SK-N-SH treated with all-trans-retinoic acid at 6 μM for 48 hours (cell line): ENCODE measurements at regions not wholly inside any gene's neighbourhood (a gene's known extent, or its start where the extent isn't known, plus 50 kb on each side); places are given as distances from the start of the nearest gene placed in this dataset.

Source experiments
- ARNTL ChIP-seq: fragments of 450-650 bp; formaldehyde crosslinking; IDR thresholded peaks from 2 replicates; pipeline ENCODE4 v1.5.0; 2020; ENCODE audit warnings: low read depth, mild to moderate bottlenecking, moderate library complexity, borderline replicate concordance
- BACH2 ChIP-seq: fragments of 250-450 bp; sonication (Bioruptor Pico); IDR thresholded peaks from 2 replicates; pipeline ENCODE4 v1.9.0; 2021; ENCODE audit warnings: mild to moderate bottlenecking, borderline replicate concordance
- CREB5 ChIP-seq: fragments of 250-450 bp; sonication (Bioruptor Pico); IDR thresholded peaks from 2 replicates; pipeline ENCODE4 v1.5.1; 2020; ENCODE audit warnings: low read depth, mild to moderate bottlenecking, moderate library complexity
- ESRRG ChIP-seq: fragments of 250-450 bp; sonication (Bioruptor Pico); IDR thresholded peaks from 2 replicates; pipeline ENCODE4 v1.6.1; 2021; ENCODE audit warnings: mild to moderate bottlenecking
- ISL1 ChIP-seq: fragments of 250-450 bp; sonication (Bioruptor Pico); IDR thresholded peaks from 2 replicates; pipeline ENCODE4 v2.1.2; 2022; ENCODE audit warnings: mild to moderate bottlenecking, moderate library complexity
- OSR1 ChIP-seq: fragments of 250-450 bp; sonication (Bioruptor Pico); IDR thresholded peaks from 2 replicates; pipeline ENCODE4 v1.8.0; 2022; ENCODE audit warnings: moderate library complexity, mild to moderate bottlenecking, inconsistent platforms
- PATZ1 ChIP-seq: fragments of 250-450 bp; sonication (Bioruptor Pico); IDR thresholded peaks from 2 replicates; pipeline ENCODE4 v1.8.0; 2020; ENCODE audit warnings: mild to moderate bottlenecking, moderate library complexity, borderline replicate concordance
- POU6F1 ChIP-seq: fragments of 250-450 bp; sonication (Bioruptor Pico); IDR thresholded peaks from 2 replicates; pipeline ENCODE4 v1.8.0; 2021; ENCODE audit warnings: low read depth, mild to moderate bottlenecking, moderate library complexity, borderline replicate concordance
- RARB ChIP-seq: fragments of 250-450 bp; sonication (Bioruptor Pico); IDR thresholded peaks from 2 replicates; pipeline ENCODE4 v1.8.0; 2021; ENCODE audit warnings: mild to moderate bottlenecking, moderate library complexity
- TCF4 ChIP-seq: fragments of 250-450 bp; sonication (Bioruptor Pico); IDR thresholded peaks from 2 replicates; pipeline ENCODE4 v1.8.0; 2021; ENCODE audit warnings: mild to moderate bottlenecking, moderate library complexity, borderline replicate concordance
- ZC3H10 ChIP-seq: fragments of 250-450 bp; sonication (Bioruptor Pico); IDR thresholded peaks from 2 replicates; pipeline ENCODE4 v1.5.1; 2021; ENCODE audit warnings: mild to moderate bottlenecking, moderate library complexity
- ZNF70 ChIP-seq: fragments of 450-650 bp; formaldehyde crosslinking; IDR thresholded peaks from 2 replicates; pipeline ENCODE4 v1.5.0; 2020; ENCODE audit warnings: mild to moderate bottlenecking, moderate library complexity

GRCh38 chr5:5752844-5753243, 330.4 kb downstream of the ICE1 start:
- no peak for TF ChIP-seq ZC3H10
- no peak for TF ChIP-seq OSR1 (CRISPR knock-in tag)
- no peak for TF ChIP-seq ARNTL
- TF ChIP-seq CREB5 (CRISPR knock-in tag), result no peak
- TF ChIP-seq PATZ1 (CRISPR knock-in tag), result no peak
- no peak for TF ChIP-seq TCF4 (CRISPR knock-in tag)
- no peak for TF ChIP-seq BACH2 (CRISPR knock-in tag)
- no peak for TF ChIP-seq POU6F1 (CRISPR knock-in tag)
- TF ChIP-seq ESRRG (CRISPR knock-in tag), result no peak
- TF ChIP-seq ISL1, result no peak
- no peak for TF ChIP-seq RARB (CRISPR knock-in tag)
- no peak for TF ChIP-seq ZNF70 (CRISPR knock-in tag)
